ENCODE measurements at regions not wholly inside any gene's neighbourhood (a gene's known extent, or its start where the extent isn't known, plus 50 kb on each side); places are given as distances from the start of the nearest gene placed in this dataset.
"Not testable (repeated sequence)": the region's sequence is repeated elsewhere in the genome, so short reads cannot be mapped to it uniquely, and the experiment has no call there.

DNA sequence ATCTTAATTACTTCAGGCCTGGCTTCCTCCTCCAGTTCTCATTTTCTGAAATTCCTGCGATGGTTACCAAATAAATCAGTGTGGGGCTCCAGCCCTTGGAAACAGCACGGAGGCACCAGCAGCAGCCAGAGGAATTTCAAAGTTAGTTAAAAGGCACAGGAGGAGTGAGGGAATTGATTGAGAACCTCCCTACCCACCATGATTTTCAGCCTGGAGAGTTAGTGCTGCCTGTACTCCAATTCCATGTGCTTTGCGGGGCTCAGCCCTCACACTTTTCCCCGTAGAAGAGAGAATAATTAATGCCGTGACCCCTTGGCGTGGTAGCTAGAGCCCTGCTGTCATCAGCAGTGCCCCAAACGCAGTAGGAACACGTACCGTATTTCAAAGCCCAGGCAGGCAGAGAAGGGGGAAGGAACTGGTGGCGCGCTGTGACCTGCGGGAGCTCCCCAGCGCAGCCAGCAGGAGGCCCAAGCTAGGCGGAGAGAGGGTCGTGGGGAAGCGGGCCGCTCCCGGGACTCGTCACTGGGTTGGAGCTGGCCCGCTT lies 84.0 kb upstream of the IGFBP7 start:
- no peak for DNase-seq

DNA sequence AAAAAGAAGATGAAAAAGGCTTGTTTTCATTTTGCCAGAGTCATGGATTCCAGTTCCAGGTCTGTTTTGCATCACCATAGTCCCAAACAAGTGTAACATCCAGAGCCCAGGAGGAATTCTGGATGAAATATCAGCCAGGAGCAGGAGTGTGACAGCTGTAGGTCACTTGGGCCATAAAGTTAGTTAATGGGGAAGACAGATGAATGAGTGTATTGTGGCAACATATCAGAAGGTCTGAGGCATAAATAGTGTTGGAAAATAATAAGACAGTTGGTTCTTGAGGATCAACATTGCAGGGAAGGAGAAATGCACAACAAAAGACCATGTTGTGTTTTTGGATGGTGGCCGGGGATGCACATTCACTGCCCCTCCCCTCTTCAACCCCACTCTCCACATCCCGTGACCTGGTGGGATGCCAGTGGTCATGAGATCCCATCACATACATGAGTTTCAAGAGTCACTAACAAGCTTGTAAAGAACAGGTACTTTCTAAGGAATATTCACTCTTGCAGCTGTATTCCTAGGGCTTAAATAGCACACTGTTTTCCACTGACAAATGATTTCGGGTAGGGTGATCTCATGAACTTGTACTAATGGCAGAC lies 83.1 kb upstream of the IGFBP7 start:
- no peak for DNase-seq

DNA sequence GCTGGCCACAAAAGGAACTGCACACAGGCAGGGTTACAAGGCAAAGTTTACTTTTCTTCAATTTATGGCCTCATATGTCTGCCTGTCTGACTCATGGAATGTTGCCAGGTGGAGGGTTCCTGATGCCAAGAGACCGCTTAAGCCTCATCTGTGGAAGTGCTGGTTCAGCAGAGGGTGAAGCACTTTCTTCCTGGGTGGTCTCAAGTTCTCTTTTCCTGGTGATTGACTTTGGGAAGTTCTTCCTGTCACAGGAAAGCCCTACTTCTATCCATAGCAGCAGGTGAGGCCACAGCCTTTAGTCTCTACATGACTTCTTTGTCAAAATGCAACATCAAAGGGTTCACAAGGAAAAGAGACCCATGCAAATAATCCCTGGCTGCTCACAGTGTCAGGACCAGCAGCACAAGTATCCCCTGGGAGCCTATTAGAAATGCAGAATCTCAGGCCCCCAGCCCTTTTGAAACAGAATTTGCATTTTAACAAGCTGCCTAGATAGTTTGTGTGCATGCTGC lies 81.4 kb upstream of the IGFBP7 start:
- DNase-seq: no peak

DNA sequence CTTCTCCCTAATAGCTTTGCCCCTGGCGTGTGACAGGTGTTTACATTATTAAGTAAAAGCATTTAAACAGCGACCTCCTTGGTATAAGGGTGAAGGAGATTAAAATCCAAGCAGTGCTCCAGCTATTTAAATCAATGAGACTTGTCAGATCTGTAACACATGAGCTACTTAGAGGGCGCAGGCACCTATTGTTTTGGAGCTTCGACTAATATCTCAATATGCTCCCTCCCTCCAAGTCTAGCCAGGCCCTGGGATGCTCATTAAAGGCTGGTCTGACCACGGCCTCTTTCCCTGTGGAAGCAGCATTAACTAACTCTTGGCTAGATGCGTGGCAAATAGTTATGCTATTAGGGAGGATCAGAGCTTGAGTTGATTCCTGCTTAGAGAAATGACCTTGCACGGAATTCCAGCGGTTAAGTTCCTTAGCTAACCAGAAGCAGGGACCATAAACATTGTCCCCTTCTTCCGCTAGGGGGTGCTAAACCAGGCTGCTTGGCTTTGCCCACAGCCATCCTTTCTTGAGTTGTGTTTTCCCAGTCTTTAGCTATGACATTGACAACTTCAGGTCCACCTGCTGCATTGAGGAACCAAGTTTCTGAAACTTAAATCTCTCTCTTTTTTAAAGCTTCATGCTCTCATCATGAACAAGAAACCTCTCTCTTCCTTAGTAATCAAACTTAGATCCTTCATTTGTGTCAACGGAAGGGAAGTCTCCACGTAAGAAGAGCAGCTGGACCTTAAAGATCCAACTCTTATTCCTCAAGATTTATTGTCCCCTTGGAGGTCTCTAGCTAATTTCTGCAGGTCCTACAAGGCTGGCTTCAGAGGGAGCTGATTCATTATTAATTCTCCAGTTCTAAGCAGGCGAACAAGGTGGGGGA lies 80.7 kb upstream of the IGFBP7 start:
- no peak for DNase-seq

DNA sequence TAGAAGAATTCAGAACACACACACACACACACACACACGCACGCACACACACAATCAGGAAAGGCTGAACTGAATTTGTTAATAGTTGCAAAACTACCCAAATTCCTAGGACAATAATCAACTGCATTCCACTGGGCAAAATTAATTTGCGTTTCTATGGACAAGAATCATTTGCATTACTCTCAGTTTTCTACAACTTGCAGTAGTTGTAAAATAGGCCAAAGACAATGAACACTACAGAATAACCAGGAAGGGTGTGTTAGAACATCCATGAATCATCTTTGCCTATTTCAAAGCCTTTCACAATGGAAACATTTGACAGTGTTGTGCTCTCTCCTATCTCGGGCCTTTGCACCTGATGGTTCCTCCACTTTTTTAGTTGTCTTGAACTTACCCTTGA lies 77.1 kb upstream of the IGFBP7 start:
- no peak for DNase-seq

DNA sequence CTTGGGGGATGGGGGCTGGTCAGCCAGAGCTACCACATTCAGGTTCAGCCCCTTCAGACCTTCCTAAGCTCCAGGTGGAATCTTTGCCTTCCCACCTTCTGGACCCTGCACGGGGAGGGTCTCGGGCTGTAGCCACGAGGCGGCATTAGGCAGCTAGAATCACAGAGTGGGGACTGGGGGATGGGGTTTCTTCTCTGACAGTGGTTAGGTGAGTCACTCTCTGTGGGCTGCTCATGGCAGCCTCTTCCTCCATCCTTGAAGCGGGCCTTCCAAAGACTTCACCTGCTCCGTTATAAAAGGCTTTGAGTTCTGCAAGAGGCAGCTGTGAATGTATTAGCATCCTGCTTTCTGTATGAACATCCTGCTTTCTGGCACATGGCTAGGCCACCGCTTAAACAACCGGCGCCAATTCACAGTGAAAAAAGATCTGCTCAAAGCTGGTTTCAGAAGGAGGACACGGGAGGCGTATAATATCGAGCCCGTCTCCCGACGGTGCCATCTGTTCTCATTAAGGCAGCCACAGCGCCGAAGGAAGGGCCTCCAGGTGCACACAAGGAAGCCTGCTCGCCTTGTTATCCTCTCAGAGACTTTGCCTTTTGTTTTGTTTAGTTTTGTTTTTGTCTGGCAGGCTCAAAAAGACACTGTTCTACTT lies 74.3 kb upstream of the IGFBP7 start:
- DNase-seq: no peak

DNA sequence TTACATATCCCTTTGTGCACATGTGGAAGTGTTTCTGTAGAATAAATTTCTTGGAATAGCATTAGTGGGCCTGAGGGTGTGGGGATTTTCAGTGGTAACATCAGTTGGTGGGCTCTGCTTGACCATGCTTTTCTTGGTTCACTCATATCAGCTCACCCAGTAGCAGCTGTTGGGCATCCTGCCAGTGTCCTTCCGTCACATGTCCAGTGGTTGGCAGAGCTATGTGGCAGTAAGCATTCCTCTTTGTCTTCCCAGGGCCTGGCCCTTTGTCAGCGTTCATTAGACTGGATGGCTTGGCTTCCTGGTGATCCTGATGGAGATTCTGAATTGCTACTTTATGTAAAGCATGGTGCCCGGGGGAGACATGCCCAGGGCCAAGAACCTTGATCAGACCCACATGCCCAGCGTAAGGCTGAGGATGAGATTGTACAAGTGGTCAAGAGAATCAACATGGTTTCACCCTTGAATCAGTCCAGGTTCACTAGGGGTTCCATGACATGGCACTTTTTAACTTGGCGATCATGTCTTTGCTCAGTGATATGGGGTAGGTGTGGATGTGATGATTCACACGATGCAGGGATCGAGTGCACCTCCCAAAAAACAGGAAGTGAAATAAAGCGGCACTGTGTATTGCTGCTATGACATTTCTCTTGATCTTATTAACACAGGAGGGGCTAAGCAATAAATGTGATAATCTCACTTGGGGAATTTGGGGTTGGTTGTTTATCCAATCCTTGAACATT lies 72.1 kb upstream of the IGFBP7 start:
- DNase-seq: no peak

DNA sequence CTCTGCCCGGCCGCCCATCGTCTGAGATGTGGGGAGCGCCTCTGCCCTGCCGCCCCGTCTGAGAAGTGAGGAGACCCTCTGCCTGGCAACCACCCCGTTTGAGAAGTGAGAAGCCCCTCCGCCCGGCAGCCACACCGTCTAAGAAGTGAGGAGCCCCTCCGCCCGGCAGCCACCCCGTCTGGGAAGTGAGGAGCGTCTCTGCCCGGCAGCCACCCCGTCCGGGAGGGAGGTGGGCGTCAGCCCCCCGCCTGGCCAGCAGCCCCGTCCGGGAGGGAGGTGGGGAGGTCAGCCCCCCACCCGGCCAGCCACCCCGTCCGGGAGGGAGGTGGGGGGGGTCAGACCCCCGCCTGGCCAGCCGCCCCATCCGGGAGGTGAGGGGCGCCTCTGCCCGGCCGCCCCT lies 63.0 kb upstream of the IGFBP7 start:
- not testable (repeated sequence) for DNase-seq

DNA sequence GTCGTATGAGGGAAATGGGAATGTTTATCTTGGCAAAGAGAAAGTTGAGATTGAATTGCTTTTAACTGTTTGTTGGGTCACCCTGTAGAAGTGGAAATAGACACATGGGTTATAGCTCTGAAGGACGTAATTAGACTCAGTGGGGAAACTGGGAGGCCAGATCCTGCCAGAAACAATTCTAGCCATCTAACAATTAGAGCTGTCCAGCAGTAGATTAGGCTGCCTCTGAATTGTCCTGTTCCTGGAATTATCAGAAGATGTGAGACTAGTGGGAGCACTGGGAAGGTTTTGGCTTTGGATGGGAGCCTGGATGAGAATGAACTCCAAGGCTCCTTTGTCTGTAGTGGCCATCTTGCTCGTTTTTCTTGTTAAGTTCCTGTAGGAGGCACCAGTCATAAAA lies 61.9 kb upstream of the IGFBP7 start:
- no peak for DNase-seq

DNA sequence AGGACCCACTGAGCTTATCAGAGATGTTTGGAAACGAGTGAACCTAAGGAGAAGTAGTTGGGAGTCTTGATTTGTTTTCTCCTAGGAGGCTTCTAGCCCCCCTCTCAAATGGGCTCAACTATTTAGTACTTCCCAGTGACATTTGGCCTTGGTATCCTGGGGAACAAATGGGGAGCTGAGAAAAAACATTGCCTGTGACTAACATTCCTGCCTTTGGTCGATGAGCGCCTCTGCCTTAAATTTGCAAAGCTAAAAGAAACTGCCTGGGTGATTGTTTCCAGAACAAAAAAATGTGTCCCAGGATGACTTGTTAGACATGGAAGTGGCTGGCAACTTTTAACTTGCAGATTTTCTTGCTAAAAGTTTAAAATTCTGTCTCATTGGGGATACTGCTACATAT lies 58.8 kb upstream of the IGFBP7 start:
- no peak for DNase-seq

DNA sequence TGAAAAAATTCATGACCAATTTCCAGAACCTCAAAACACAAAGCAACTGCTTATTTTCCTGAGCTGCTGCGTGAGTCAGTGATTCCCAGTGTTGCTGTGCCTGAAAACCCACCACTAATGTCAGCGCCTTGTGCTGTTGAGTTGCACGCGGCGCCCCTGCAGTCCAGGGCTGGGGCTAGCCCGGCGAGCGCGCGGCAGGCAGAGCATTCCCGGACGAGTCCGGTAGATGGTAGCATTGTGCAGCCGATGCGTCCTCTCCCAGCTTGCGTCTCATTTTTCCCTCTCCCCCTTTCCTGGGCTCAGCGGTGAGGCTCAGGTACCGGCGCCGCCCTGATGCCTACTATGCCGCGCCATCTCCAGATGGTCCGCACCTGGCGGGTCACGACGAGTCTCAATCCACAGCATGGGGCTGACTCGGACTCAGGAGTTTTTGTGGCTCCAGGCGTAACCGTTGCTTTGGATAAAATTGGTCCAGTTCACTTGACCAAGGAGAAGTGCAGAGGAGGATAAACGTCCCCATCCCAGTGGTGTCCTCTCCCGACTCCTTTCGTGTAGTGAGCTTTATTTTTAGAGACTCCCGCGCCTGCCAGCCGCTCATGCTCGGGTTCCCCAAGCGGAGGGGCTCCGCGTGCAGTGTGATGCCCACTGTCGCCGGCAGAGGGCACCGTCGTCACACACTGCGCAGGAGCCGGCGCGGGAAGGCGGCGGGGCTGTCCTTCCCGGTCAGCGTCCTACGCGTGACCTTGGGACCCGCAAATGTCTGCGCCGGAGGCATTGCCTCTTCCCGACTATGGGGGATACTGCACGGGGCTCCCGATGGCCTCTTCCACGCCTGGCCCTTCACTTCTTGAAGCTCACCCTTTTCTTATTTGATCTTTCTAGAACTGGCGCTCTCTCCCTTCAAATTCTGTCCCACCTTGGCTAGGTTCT lies 53.6 kb upstream of the IGFBP7 start:
- DNase-seq: peak; percentile 42 to 57 (median 48)

DNA sequence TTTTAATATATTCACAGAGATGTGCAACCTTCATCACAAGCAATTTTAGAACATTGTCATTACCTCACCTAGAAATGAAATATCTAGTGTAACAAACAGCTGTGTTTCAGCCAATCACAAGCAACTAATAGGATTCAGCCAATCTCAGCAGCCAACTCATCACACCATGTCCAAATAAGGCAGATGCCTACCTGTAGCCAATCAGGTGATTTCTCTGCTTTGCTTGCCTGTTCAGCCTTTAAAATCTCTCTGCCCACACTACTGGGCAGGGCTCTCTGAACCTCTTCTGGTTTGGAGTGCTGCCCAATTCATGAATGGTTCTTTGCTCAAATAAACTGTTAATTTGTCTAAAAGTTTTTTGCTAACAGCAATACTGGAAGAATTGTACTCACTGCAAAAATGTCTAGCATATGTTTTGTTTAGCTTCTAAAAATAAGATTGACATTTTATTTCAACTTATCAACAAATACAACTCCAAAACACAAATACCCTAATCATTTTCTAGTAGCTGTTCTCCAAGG lies 52.4 kb upstream of the IGFBP7 start:
- no peak for DNase-seq

Data from activated CD4-positive, CD25-positive, alpha-beta regulatory T cell (primary cell).